NCI-H2171 (cell line): ENCODE measurements at regions not wholly inside any gene's neighbourhood (a gene's known extent, or its start where the extent isn't known, plus 50 kb on each side); places are given as distances from the start of the nearest gene placed in this dataset.
"Not testable (repeated sequence)": the region's sequence is repeated elsewhere in the genome, so short reads cannot be mapped to it uniquely, and the experiment has no call there.

Experiments used
- DNase-seq: peaks from one replicate; lab custom pipeline; 2025; lab: John Stamatoyannopoulos, UW

- no peak for DNase-seq
These were observed 663.2 kb upstream of the HTR2C start for GRCh38 chrX:113920661-113921060.

GRCh38 chrX:113919387-113919786 is 664.5 kb upstream of the HTR2C start:
- no peak for DNase-seq

- DNase-seq: no peak
These were observed 677.7 kb upstream of the HTR2C start for GRCh38 chrX:113906168-113906567.

- no peak for DNase-seq
These were observed 691.0 kb upstream of the HTR2C start for GRCh38 chrX:113892891-113893290.

DNA sequence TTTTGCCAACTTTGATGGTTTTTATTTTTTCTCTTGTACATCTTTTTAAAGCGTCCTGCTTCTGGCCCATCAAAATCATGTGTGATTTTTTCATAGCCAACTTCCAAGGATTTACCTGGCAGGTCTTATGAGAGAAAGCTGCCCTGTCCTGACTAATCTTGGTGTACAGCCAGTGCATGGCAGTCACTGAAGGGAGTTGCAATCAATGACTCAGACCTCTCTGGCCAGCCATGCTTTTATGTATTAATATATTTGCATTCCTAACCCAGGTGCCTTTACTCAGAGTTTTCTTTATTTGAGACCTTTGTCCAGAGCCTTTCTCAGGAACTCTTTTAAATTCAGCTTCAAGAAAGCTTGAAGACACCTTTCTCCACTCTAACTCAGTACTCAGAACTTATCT is 691.5 kb upstream of the HTR2C start:
- no peak for DNase-seq

- no peak for DNase-seq
These were observed 710.8 kb upstream of the HTR2C start for GRCh38 chrX:113873056-113873455.

DNA sequence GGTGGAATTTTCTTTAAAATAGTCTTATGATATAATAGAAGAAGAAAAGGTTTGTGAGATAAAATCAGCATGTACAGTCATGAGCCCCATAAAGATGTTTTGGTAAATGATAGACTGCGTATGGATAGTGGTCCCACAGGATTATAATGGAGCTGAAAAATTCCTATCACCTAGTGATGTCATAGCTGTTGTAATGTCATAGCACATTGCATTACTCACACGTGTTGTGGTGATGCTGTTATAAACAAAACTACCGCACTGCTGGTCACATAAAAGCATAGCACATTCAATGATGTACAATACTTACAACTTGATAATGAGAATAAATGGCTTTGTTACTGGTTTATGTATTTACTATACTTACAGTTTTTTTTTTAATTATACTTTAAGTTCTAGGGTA is 715.2 kb upstream of the HTR2C start:
- no peak for DNase-seq

GRCh38 chrX:113868177-113868576 is 715.7 kb upstream of the HTR2C start:
- DNase-seq: no peak

GRCh38 chrX:113849408-113849807 is 734.5 kb upstream of the HTR2C start:
- no peak for DNase-seq

DNA sequence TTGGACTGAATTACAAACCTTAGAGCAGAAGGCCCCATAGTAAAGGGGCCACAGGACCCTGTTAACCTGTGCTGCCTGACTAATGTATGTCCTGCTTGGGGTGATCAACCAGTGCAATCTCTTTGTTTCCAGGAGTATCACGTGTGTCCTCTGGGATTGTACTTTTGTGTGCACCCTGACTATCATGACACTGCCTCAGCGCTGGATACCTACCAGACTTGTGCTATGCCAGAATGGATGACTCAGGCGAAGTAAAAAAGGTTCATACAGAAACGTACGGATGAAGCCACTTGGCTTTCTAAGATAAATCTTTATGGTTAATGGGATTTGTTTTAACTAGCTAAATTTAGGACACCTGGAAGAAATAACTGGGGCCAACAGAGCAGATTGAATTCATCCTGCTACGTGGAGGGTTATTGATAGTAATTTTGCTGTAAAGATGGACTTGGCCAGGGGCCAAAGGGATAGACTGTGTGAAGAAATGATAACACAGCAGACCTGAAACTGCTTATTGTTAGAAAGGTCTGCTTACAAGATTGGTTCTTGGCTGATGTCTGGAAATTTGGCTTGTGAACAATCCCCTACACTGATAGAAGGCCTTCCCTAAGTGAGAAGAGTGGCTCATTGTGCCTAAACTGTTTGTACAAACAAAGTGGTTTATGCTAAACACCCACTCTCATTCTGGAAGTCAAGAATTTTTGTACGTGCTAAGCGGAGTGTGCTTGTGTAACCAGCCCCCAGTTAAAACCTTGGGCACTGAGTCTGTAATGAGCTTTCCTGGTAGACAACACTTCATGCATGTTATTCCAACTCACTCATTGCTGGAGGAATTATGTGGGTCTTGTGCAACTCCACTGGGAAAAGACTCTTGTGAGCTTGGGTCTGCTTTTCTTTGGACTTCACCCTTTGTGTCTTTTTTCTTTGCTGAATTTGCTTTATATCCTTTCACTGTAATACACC is 750.5 kb upstream of the HTR2C start:
- DNase-seq: no peak

DNA sequence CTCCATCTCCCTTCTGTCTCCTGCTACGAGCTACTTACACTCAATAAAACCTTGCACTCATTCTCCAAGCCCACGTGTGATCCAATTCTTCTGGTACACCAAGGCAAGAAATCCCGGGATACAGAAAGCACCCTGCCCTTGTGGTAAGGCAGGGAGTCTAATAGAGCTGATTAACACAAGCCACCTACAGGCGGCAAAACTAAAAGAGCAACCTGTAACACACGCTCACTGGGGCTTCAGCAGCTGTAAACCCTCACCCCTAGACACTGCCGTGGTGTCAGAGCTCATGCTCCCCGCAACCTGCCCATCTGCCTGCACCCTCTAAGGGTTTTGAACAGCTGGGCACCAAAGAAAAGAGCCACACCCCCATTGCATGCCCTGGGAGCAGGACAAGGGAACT is 755.4 kb upstream of the HTR2C start:
- no peak for DNase-seq

DNA sequence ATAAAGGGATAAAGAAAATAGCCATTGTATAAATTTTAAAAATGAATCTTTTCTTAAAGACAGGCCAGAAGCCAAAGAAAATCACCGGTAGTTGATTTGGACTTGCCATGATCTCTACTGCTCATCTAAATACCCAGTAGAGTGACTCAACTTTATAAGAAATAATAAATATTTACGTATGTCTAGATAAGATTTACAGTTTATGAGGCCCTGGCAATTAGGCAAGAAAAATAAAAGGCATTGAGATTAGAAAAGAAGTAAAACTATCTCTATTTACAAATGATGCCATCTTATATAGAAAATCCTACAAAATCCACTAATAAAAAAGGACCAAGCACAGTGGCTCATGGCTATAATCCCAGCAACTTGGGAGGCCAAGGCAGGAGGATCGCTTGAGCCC is 765.5 kb upstream of the HTR2C start:
- no peak for DNase-seq

GRCh38 chrX:113804819-113805218 is 779.1 kb upstream of the HTR2C start:
- no peak for DNase-seq

GRCh38 chrX:113804291-113804690 is 779.6 kb upstream of the HTR2C start:
- no peak for DNase-seq

DNA sequence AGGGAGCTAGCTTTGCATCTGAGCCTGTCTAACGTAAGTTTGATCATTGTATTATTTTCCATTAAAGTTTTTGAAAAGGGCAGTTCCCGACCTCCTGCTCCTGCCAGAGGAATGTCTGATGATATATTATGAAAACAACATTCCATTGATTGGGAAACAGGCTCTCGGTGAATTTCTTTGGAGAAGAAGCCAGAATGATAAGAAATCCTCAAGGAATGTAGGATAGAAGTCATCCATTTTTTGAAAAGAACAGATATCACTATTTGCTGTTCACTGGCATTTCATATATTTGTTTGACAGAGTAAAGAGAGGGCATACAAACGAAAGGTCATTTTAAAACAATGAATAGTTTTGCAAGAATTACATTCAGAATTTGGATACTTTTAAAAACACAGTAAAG is 781.0 kb upstream of the HTR2C start:
- DNase-seq: no peak

- DNase-seq: no peak
These were observed 782.9 kb upstream of the HTR2C start for GRCh38 chrX:113800955-113801354.

GRCh38 chrX:113793563-113793962 is 790.3 kb upstream of the HTR2C start:
- DNase-seq: no peak

- DNase-seq: no peak
These were observed 792.9 kb upstream of the HTR2C start for GRCh38 chrX:113790987-113791386.

DNA sequence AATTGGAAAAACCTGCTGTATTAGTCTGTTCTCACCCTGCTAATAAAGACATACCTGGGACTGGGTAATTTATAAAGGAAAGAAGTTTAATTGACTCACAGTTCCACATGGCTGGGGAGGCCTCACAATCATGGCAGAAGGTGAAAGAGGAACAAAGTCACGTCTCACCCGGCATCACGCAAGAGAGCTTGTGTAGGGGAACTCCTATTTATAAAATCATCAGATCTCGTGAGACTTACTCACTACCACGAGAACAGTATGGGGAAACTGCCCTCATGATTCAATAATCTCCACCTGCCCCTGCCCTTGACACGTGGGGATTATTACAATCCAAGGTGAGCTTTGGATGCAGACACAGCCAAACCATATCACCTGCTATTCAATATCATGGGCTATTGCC is 799.1 kb upstream of the HTR2C start:
- DNase-seq: not testable (repeated sequence)

DNA sequence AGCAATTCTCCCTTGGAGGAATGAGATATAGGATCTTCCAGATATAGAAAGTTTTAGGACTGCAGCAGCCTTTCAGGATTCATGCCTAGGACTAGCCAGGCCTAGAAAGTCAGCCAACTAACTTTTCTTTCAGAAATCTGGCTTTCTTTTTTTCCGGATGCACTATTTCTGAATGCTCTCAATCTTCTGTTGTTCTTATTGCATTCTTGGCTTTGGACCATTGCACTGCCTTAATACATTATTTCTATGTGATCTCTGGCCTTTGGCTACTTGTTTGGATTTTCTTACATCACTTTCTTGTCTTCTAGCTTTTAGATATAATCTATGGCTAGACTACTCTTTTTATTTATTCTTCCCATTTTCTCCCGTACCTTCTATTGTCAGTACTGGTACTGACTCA is 813.1 kb upstream of the HTR2C start:
- DNase-seq: no peak

DNA sequence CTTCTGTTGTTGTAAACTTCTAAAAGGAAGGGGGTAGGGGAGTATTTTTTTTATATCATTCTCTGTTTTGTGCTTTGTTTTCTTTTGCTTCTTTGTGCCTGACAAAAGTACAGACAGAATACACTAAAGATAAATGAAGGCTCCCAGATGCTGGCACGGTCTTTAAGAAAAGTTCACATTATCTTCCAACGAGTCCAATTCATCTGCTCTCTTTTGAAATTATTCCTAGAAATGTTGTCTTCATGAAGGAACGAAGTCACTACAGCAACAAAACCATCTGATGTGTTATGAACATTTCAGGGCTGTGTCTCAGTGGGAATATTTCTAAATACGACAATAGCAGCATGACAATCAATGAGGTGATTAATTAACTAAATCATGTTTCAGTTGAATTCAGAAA is 813.8 kb upstream of the HTR2C start:
- no peak for DNase-seq

GRCh38 chrX:113759422-113759821 is 824.5 kb upstream of the HTR2C start:
- DNase-seq: no peak

DNA sequence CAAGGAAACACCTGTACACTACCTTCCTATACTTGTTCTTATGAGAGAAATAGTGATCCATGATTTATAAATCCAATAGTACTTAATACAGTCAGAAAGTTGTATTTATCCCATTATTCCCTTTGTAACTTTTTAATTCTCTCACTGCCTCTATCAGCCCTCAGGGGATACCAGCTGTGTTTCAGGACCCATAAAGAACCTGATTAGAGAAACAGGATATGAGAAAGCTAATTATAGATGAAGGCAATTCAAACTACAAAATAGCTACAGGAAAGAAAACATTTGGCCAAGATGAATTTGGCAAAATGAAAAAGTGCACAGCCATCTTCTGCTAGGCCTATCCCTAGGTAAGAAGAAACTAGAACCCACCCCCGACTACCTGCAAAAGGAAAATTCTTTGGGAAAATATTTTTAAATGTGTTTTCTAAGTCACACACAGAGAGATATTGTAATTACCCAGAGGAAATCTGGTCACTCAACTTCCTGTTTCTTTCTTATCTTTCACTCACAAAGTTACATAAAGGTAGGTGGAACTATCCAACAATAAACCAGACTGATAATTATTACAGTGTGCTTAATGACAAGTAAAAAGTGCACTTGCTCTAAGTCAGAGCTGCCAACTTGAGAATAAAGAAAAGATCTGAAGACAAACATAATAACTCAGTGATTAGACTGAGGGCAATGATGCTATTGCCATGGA is 836.5 kb upstream of the HTR2C start:
- no peak for DNase-seq
